Tibial artery (tissue), 4 donors: ENCODE measurements at regions not wholly inside any gene's neighbourhood (a gene's known extent, or its start where the extent isn't known, plus 50 kb on each side); places are given as distances from the start of the nearest gene placed in this dataset.

Source experiments
- DNase-seq, 2 donors: peaks; one replicate each; pipeline ENCODE4 v3.0.0-alpha.2; 2019
- H3K27ac ChIP-seq, 2 donors: fragments of 200-600 bp; sonication (generic) in 1 of 2; 1 replicate in 1 of 2; 2 replicates in 1 of 2; pipeline ENCODE4 v1.5.1; 2018 to 2019; ENCODE audit warnings: mild to moderate bottlenecking in 1 of 2
- H3K27me3 ChIP-seq, 2 donors: fragments of 200-600 bp; sonication (generic) in 1 of 2; one replicate each; pipeline versions ENCODE4 v1.5.1 to v1.6.0; 2016 to 2019
- H3K36me3 ChIP-seq, 3 donors: fragments of 200-600 bp; sonication (generic) in 2 of 3; one replicate each; pipeline ENCODE4 v1.5.1; 2016 to 2019; ENCODE audit warnings: mild to moderate bottlenecking in 2 of 3
- H3K4me1 ChIP-seq, 4 donors: fragments of 200-600 bp; sonication (generic) in 2 of 4; 1 replicate in 3 of 4; 2 replicates in 1 of 4; pipeline ENCODE4 v1.5.1; 2016 to 2019
- H3K4me3 ChIP-seq, 2 donors: fragments of 200-600 bp; sonication (generic) in 1 of 2; 1 replicate in 1 of 2; 2 replicates in 1 of 2; pipeline ENCODE4 v1.5.1; 2018 to 2019; ENCODE audit warnings: mild to moderate bottlenecking in 2 of 2
- H3K9me3 ChIP-seq, 3 donors: fragments of 200-600 bp; sonication (generic) in 1 of 3; one replicate each; pipeline ENCODE4 v1.5.1; 2016 to 2019
- CTCF ChIP-seq, 2 experiments: fragments of 200-600 bp in 1 of 2; fragments of 450-650 bp in 1 of 2; IDR thresholded peaks; one replicate each; pipeline ENCODE4 v1.5.1; 2017 to 2019; ENCODE audit warnings: antibody characterized with exemption in 2 of 2, mild to moderate bottlenecking in 1 of 2, moderate library complexity in 1 of 2
- intact Hi-C: fragments of 100-400 bp; cut with DNase I; formaldehyde crosslinking; loops from one replicate; pipeline ENCODE4 v1.15.0; 2023; ENCODE audit warnings: low total_unique reads

DNA sequence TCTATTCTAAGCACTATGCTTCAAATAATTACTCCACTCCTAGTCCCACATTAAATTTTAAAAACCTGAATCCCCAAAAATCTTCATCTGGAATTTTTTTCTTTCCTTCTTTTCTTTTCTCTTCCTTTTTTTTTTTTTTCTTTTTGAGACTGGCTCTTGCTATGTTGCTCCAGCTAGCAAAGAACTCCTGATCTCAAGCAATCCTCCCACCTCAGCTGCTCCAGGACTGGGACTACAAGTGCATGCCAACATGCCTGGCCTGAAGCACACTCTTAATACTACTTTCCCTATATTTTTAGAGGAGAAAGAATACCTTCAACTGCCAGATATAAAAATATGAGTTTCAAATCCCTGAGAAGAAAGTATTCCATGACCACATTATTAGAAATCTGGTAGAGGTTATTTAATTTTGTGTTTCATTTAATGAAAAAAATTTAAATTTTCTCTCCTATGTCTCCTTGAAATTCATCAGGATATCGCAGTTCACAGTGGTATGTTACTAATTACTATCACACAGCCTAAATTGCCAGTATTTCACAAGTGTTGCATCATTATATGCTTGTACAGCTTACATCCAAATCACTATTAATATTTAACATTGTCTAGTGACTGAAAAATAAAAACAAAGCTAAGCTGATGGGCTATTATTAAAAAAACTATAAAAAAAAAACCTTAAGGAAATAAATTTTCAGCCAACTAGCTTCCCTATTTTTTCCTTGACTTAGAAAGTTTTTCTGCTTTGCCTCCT is 227.8 kb downstream of the NAF1 start:
- Histone ChIP-seq H3K27ac (no peak overlapping the region), H3K4me1 (no peaks in the 10 kb centered on the region), H3K36me3 (no peaks in the 10 kb centered on the region), H3K9me3 (no peaks in the 10 kb centered on the region), H3K27me3 (no peaks in the 10 kb centered on the region), H3K4me3 (no peak overlapping the region)
- DNase-seq, result no peak
- no peak for TF ChIP-seq CTCF (IDR thresholded peaks at IDR 0.05)
- intact Hi-C loops, result no loop called here

DNA sequence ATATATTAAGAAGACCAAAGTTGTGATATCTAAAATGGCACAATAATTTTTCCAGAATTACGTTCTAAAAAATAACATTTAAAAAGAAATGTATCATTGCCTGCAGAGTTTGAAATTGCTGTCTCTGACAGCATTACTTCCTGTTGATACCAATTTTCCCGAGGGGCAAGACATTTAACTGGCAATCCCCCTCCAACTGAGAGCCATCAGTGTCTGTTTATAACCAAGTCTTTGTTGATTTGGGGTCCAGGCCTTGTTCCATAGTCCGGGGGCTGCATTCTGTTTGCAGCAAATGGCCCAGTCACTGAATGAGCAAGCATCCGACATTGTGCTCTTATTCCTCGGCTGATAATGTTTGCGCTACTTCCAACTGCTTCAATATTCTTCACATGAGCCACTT is 231.5 kb downstream of the NAF1 start:
- no peak for DNase-seq
- no peak for TF ChIP-seq CTCF (IDR thresholded peaks at IDR 0.05)
- intact Hi-C loops, result no loop called here
- Histone ChIP-seq H3K27ac (no peak overlapping the region), H3K4me1 (peaks cover 0 to 6% (median 0%) of the 10 kb centered on the region in 4 donors), H3K9me3 (no peaks in the 10 kb centered on the region), H3K36me3 (no peaks in the 10 kb centered on the region), H3K4me3 (no peak overlapping the region), H3K27me3 (no peaks in the 10 kb centered on the region)

DNA sequence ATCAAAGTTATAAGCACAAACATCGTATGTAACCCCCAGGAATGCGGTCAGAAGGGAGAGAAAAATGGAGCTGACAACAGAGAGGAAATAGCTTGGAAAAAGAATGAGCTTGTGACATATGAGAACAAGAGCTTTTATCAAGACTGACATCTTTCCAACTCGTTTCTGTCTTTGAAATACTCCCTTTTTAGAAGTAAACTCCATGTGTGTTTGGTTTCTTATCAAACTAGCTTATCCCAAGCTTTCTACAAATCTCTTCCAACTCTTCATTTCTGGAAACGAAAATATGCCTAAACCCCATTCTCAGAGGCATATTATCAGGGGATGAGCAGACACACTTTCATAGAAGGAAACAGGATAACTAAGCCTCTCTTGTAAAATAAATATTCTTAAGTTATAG is 235.4 kb downstream of the NAF1 start:
- no peak overlapping the region for H3K27ac ChIP-seq
- H3K9me3 ChIP-seq, result no peaks in the 10 kb centered on the region
- no peak for TF ChIP-seq CTCF (IDR thresholded peaks at IDR 0.05)
- no peaks in the 10 kb centered on the region for H3K36me3 ChIP-seq
- H3K27me3 ChIP-seq, result no peaks in the 10 kb centered on the region
- intact Hi-C loops, result no loop called here
- H3K4me1 ChIP-seq, result peaks cover 0 to 6% (median 0%) of the 10 kb centered on the region in 4 donors
- H3K4me3 ChIP-seq, result no peak overlapping the region
- no peak for DNase-seq

DNA sequence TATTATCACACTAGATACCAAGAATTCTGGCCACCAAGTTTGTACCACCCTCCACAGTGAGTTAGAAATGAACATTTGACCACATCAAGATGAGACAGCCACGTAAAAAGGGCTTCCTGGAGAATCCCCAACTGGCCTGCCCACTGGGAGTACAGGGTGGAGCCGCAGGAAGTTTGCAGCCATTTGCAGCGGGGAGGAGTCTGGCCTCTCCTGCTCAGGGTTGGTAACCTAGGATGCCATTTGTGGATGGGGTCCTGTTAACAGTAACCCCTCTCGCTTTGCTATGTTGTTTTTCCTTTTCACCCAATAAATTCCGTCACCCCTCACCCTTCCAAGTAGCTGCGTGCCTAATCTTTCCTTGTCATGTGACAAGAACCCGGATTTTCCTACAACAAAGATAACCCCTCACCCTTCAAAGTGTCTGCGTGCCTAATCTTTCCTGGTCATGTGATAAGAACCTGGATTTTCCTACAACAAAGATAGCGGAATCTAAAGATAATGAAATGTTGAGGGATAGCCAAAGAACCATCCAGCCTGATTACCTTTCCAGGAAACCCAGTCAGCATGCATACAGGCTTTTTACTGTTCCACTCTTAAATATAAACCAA is 245.4 kb downstream of the NAF1 start:
- Histone ChIP-seq H3K4me3 (no peak overlapping the region), H3K27ac (no peak overlapping the region), H3K9me3 (peaks cover 0 to 7% (median 0%) of the 10 kb centered on the region in 3 donors), H3K36me3 (no peaks in the 10 kb centered on the region), H3K4me1 (no peaks in the 10 kb centered on the region), H3K27me3 (no peaks in the 10 kb centered on the region)
- DNase-seq, result no peak
- intact Hi-C loops, result no loop called here
- no peak for TF ChIP-seq CTCF (IDR thresholded peaks at IDR 0.05)

DNA sequence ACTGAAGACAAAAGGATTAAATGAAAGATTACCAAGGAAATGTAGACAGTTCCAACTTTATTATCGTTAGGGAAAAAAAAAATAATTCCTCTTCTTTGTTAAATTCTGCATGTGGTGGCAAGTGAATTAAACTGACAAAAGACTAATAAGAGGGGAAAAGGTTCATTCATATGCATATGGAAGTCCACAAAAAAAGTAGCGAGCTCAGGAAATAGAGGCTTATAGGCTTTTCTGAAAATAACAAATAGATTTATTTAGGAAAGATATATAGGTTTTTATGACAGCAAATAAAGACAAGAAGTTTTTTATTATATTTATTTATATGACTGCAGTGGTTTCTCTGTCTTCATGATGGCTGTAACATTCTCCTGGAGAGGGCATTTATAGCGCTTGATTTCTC is 246.0 kb downstream of the NAF1 start:
- Histone ChIP-seq H3K27ac (no peak overlapping the region), H3K4me3 (no peak overlapping the region), H3K36me3 (no peaks in the 10 kb centered on the region), H3K4me1 (no peaks in the 10 kb centered on the region), H3K27me3 (no peaks in the 10 kb centered on the region), H3K9me3 (peaks cover 0 to 10% (median 5%) of the 10 kb centered on the region in 3 donors)
- intact Hi-C loops, result no loop called here
- no peak for DNase-seq
- no peak for TF ChIP-seq CTCF (IDR thresholded peaks at IDR 0.05)
